NCI-H2227 treated with DMSO at 0.1 percent for 48 hours (cell line): ENCODE measurements at regions not wholly inside any gene's neighbourhood (a gene's known extent, or its start where the extent isn't known, plus 50 kb on each side); places are given as distances from the start of the nearest gene placed in this dataset.
"Not testable (repeated sequence)": the region's sequence is repeated elsewhere in the genome, so short reads cannot be mapped to it uniquely, and the experiment has no call there.

ENCODE experiments used
- DNase-seq: peaks from one replicate; lab custom pipeline; 2025; lab: John Stamatoyannopoulos, UW

GRCh38 chr13:53285896-53286430 is 257.4 kb downstream of the OLFM4 start:
- no peak for DNase-seq

GRCh38 chr13:53298396-53298795 is 269.8 kb downstream of the OLFM4 start:
- DNase-seq: no peak

GRCh38 chr13:53301449-53301848 is 272.8 kb downstream of the OLFM4 start:
- DNase-seq: peak; percentile 26

GRCh38 chr13:53305419-53305818 is 276.8 kb downstream of the OLFM4 start:
- not testable (repeated sequence) for DNase-seq

GRCh38 chr13:53310786-53311185 is 282.2 kb downstream of the OLFM4 start:
- DNase-seq: no peak

- DNase-seq: no peak
Measured at GRCh38 chr13:53311561-53311960, 282.9 kb downstream of the OLFM4 start.

GRCh38 chr13:53321296-53321801 is 292.7 kb downstream of the OLFM4 start:
- DNase-seq: no peak

GRCh38 chr13:53324656-53325055 is 296.0 kb downstream of the OLFM4 start:
- no peak for DNase-seq

- DNase-seq: no peak
Measured at GRCh38 chr13:53326716-53327115, 298.1 kb downstream of the OLFM4 start.

- no peak for DNase-seq
Measured at GRCh38 chr13:53327680-53328315, 299.2 kb downstream of the OLFM4 start.

GRCh38 chr13:53336441-53337160 is 308.0 kb downstream of the OLFM4 start:
- no peak for DNase-seq

GRCh38 chr13:53338760-53339159 is 310.1 kb downstream of the OLFM4 start:
- no peak for DNase-seq

- no peak for DNase-seq
Measured at GRCh38 chr13:53340505-53341143, 312.0 kb downstream of the OLFM4 start.

GRCh38 chr13:53341144-53341510 is 312.5 kb downstream of the OLFM4 start:
- no peak for DNase-seq

- no peak for DNase-seq
Measured at GRCh38 chr13:53342623-53343360, 314.2 kb downstream of the OLFM4 start.

- no peak for DNase-seq
Measured at GRCh38 chr13:53343361-53343744, 314.7 kb downstream of the OLFM4 start.

- DNase-seq: no peak
Measured at GRCh38 chr13:53351021-53351420, 322.4 kb downstream of the OLFM4 start.

- DNase-seq: no peak
Measured at GRCh38 chr13:53357582-53357981, 329.0 kb downstream of the OLFM4 start.

- no peak for DNase-seq
Measured at GRCh38 chr13:53368948-53369347, 340.3 kb downstream of the OLFM4 start.

- no peak for DNase-seq
Measured at GRCh38 chr13:53379485-53379884, 350.9 kb downstream of the OLFM4 start.

GRCh38 chr13:53382008-53382407 is 353.4 kb downstream of the OLFM4 start:
- DNase-seq: no peak

GRCh38 chr13:53398051-53398450 is 369.4 kb downstream of the OLFM4 start:
- no peak for DNase-seq
